ENCODE measurements at regions not wholly inside any gene's neighbourhood (a gene's known extent, or its start where the extent isn't known, plus 50 kb on each side); places are given as distances from the start of the nearest gene placed in this dataset.

GRCh38 chr9:106051545-106051944 is 357.2 kb downstream of the TMEM38B start:
- Histone ChIP-seq H3K4me1 (no peaks in the 10 kb centered on the region), H3K4me3 (ENCODE audit: low read depth, low read length) (no peak overlapping the region), H3K9me3 (no peaks in the 10 kb centered on the region), H3K27me3 (replicated peaks; ENCODE audit: control insufficient read depth, insufficient read depth, low read length) (no peaks in the 10 kb centered on the region), H3K36me3 (ENCODE audit: control insufficient read depth, insufficient read depth, low read length) (no peaks in the 10 kb centered on the region)
- Mint-ChIP-seq H3K4me3 (ENCODE audit: unreplicated experiment) (no peak overlapping the region), H3K27me3 (ENCODE audit: insufficient read depth, unreplicated experiment) (no peaks in the 10 kb centered on the region), H3K36me3 (ENCODE audit: insufficient read depth, unreplicated experiment) (no peaks in the 10 kb centered on the region), H3K4me1 (ENCODE audit: low read depth, unreplicated experiment) (no peaks in the 10 kb centered on the region), H3K9me3 (ENCODE audit: unreplicated experiment) (no peaks in the 10 kb centered on the region), H3K27ac (ENCODE audit: unreplicated experiment) (no peak overlapping the region)
- ChIA-PET POLR2A (no interaction called here), CTCF (no interaction called here)
- no TSS peak for BruUV-seq (replicated peaks)
- no peak for DNase-seq
- intact Hi-C loops (cut with micrococcal nuclease; ENCODE audit: unreplicated experiment) = no loop called here
- TF ChIP-seq, protein P1, sequence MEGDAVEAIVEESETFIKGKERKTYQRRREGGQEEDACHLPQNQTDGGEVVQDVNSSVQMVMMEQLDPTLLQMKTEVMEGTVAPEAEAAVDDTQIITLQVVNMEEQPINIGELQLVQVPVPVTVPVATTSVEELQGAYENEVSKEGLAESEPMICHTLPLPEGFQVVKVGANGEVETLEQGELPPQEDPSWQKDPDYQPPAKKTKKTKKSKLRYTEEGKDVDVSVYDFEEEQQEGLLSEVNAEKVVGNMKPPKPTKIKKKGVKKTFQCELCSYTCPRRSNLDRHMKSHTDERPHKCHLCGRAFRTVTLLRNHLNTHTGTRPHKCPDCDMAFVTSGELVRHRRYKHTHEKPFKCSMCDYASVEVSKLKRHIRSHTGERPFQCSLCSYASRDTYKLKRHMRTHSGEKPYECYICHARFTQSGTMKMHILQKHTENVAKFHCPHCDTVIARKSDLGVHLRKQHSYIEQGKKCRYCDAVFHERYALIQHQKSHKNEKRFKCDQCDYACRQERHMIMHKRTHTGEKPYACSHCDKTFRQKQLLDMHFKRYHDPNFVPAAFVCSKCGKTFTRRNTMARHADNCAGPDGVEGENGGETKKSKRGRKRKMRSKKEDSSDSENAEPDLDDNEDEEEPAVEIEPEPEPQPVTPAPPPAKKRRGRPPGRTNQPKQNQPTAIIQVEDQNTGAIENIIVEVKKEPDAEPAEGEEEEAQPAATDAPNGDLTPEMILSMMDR (IDR thresholded peaks at IDR 0.05; ENCODE audit: insufficient read depth in 1 of 2, low read depth in 1 of 2, low read length in 1 of 2, severe bottlenecking in 1 of 2, unreplicated experiment in 1 of 2) = no peak

DNA sequence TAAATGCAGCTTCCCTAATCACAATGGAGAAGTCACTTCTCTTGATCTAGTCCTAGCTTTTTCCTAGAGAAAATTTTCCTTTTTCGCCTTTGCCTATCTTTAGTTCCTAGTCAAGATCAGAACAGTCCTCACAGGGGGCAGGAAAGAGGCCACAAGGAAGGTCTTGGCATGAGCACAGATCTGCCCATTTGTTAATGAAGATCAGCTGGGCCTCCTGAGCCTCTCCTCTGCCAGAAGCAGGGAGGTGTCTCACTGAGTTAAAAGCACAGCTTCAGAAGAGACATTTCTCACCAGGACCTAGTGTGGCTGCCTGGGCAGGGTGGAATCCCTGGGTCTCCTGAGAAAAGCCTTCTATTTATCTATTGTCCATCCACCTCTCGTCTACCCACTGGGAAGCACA is 357.8 kb downstream of the TMEM38B start:
- POLR2A ChIA-PET = no interaction called here
- Mint-ChIP-seq H3K4me3 (ENCODE audit: unreplicated experiment) (no peak overlapping the region), H3K27ac (ENCODE audit: unreplicated experiment) (no peak overlapping the region), H3K36me3 (ENCODE audit: insufficient read depth, unreplicated experiment) (no peaks in the 10 kb centered on the region), H3K4me1 (ENCODE audit: low read depth, unreplicated experiment) (no peaks in the 10 kb centered on the region), H3K27me3 (ENCODE audit: insufficient read depth, unreplicated experiment) (no peaks in the 10 kb centered on the region), H3K9me3 (ENCODE audit: unreplicated experiment) (no peaks in the 10 kb centered on the region)
- H3K27me3 ChIP-seq (replicated peaks; ENCODE audit: control insufficient read depth, insufficient read depth, low read length) = no peaks in the 10 kb centered on the region
- CTCF ChIA-PET = no interaction called here
- intact Hi-C loops (cut with micrococcal nuclease; ENCODE audit: unreplicated experiment) = no loop called here
- no peaks in the 10 kb centered on the region for H3K36me3 ChIP-seq (ENCODE audit: control insufficient read depth, insufficient read depth, low read length)
- BruUV-seq (replicated peaks) = no TSS peak
- DNase-seq = no peak
- H3K4me3 ChIP-seq (ENCODE audit: low read depth, low read length) = no peak overlapping the region
- TF ChIP-seq, protein P1 (IDR thresholded peaks at IDR 0.05; ENCODE audit: insufficient read depth in 1 of 2, low read depth in 1 of 2, low read length in 1 of 2, severe bottlenecking in 1 of 2, unreplicated experiment in 1 of 2) = no peak
- H3K4me1 ChIP-seq = no peaks in the 10 kb centered on the region
- H3K9me3 ChIP-seq = no peaks in the 10 kb centered on the region

DNA sequence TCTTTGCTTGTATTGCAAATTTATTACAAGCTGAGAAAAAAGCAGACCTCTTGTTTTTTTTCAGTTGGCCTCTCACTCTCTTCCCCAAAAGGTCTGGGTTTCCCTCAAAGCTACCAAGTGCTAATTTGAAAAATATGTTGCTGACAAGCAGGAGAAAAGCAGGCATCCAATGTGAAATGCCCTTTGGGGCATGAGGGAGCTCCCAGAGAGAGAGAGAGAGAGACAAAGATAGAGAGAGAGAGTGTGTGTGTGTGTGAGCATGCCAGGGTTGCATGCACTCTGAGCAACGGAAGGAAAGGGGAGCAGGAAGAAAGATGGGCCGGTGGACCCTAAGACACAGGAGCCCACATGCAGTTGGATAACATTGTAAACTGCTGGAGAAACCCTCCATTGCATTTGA is 358.4 kb downstream of the TMEM38B start:
- Mint-ChIP-seq H3K4me3 (ENCODE audit: unreplicated experiment) (no peak overlapping the region), H3K4me1 (ENCODE audit: low read depth, unreplicated experiment) (no peaks in the 10 kb centered on the region), H3K27me3 (ENCODE audit: insufficient read depth, unreplicated experiment) (no peaks in the 10 kb centered on the region), H3K36me3 (ENCODE audit: insufficient read depth, unreplicated experiment) (no peaks in the 10 kb centered on the region), H3K9me3 (ENCODE audit: unreplicated experiment) (no peaks in the 10 kb centered on the region), H3K27ac (ENCODE audit: unreplicated experiment) (no peak overlapping the region)
- no peaks in the 10 kb centered on the region for H3K27me3 ChIP-seq (replicated peaks; ENCODE audit: control insufficient read depth, insufficient read depth, low read length)
- H3K36me3 ChIP-seq (ENCODE audit: control insufficient read depth, insufficient read depth, low read length) = no peaks in the 10 kb centered on the region
- intact Hi-C loops (cut with micrococcal nuclease; ENCODE audit: unreplicated experiment) = no loop called here
- BruUV-seq (replicated peaks) = no TSS peak
- 0 out of 2 replicates have a peak, but pooled peaks cover 3% of the 10 kb centered on the region for H3K9me3 ChIP-seq
- TF ChIP-seq, protein P1 (IDR thresholded peaks at IDR 0.05; ENCODE audit: insufficient read depth in 1 of 2, low read depth in 1 of 2, low read length in 1 of 2, severe bottlenecking in 1 of 2, unreplicated experiment in 1 of 2) = no peak
- ChIA-PET POLR2A (no interaction called here), CTCF (no interaction called here)
- no peak overlapping the region for H3K4me3 ChIP-seq (ENCODE audit: low read depth, low read length)
- DNase-seq = no peak
- H3K4me1 ChIP-seq = no peaks in the 10 kb centered on the region
